ENCODE measurements at regions not wholly inside any gene's neighbourhood (a gene's known extent, or its start where the extent isn't known, plus 50 kb on each side); places are given as distances from the start of the nearest gene placed in this dataset.

GRCh38 chr3:189082666-189083427 lies 88.9 kb upstream of the TPRG1 start:
- intact Hi-C loops (cut with DNase I): no loop called here

GRCh38 chr3:189084620-189085019 lies 87.2 kb upstream of the TPRG1 start:
- WGBS, 2 donors: 76 to 92% methylated on average over 4 of the region's 4 CpGs
- Histone ChIP-seq H3K9me3 (no peaks in the 10 kb centered on the region), H3K4me1 (no peaks in the 10 kb centered on the region), H3K36me3 (no peaks in the 10 kb centered on the region), H3K27me3 (no peaks in the 10 kb centered on the region), H3K27ac (no peak overlapping the region), H3K4me3 (no peak overlapping the region)
- intact Hi-C loops (cut with DNase I): no loop called here
- no peak for DNase-seq
- TF ChIP-seq POLR2A (IDR thresholded peaks at IDR 0.05): no peak
- no peak for TF ChIP-seq CTCF (IDR thresholded peaks at IDR 0.05)

More at GRCh38 chr3:189082666-189083427, 88.9 kb upstream of the TPRG1 start:
- TF ChIP-seq POLR2A (IDR thresholded peaks at IDR 0.05): no peak
- TF ChIP-seq CTCF (IDR thresholded peaks at IDR 0.05): no peak
- no peaks in the 10 kb centered on the region for H3K36me3 ChIP-seq
- no peaks in the 10 kb centered on the region for H3K4me1 ChIP-seq
- no peaks in the 10 kb centered on the region for H3K9me3 ChIP-seq
- no peak for DNase-seq
- H3K27ac ChIP-seq: no peak overlapping the region
- no peak overlapping the region for H3K4me3 ChIP-seq
- H3K27me3 ChIP-seq: no peaks in the 10 kb centered on the region
- WGBS, 2 donors: 77 to 84% methylated on average over 7 of the region's 7 CpGs

GRCh38 chr3:189092547-189092946 lies 79.2 kb upstream of the TPRG1 start:
- TF ChIP-seq POLR2A (IDR thresholded peaks at IDR 0.05) (no peak), CTCF (IDR thresholded peaks at IDR 0.05) (no peak)
- DNase-seq: no peak
- Histone ChIP-seq H3K36me3 (no peaks in the 10 kb centered on the region), H3K4me1 (no peaks in the 10 kb centered on the region), H3K27ac (no peak overlapping the region), H3K9me3 (no peaks in the 10 kb centered on the region), H3K27me3 (no peaks in the 10 kb centered on the region), H3K4me3 (no peak overlapping the region)
- intact Hi-C loops (cut with DNase I): no loop called here
- WGBS, 2 donors: 78 to 83% methylated on average over 4 of the region's 4 CpGs

- Histone ChIP-seq H3K4me1 (no peaks in the 10 kb centered on the region), H3K27me3 (no peaks in the 10 kb centered on the region), H3K9me3 (no peaks in the 10 kb centered on the region), H3K36me3 (no peaks in the 10 kb centered on the region), H3K4me3 (no peak overlapping the region), H3K27ac (no peak overlapping the region)
- intact Hi-C loops (cut with DNase I): no loop called here
- WGBS, 2 donors: 82 to 84% methylated on average over 4 to 6 of the region's 6 CpGs
- DNase-seq: no peak
- TF ChIP-seq CTCF (IDR thresholded peaks at IDR 0.05) (no peak), POLR2A (IDR thresholded peaks at IDR 0.05) (no peak)
Observed at GRCh38 chr3:189094539-189094938, 77.2 kb upstream of the TPRG1 start.

GRCh38 chr3:189096092-189096491 lies 75.7 kb upstream of the TPRG1 start:
- Histone ChIP-seq H3K27ac (no peak overlapping the region), H3K27me3 (no peaks in the 10 kb centered on the region), H3K36me3 (no peaks in the 10 kb centered on the region), H3K9me3 (no peaks in the 10 kb centered on the region), H3K4me1 (no peaks in the 10 kb centered on the region), H3K4me3 (no peak overlapping the region)
- no peak for DNase-seq
- 48 to 50% methylated on average over 1 of the region's 1 CpG for WGBS, 2 donors
- intact Hi-C loops (cut with DNase I): no loop called here
- no peak for TF ChIP-seq CTCF (IDR thresholded peaks at IDR 0.05)
- no peak for TF ChIP-seq POLR2A (IDR thresholded peaks at IDR 0.05)
